H1 (cell line): ENCODE measurements at regions not wholly inside any gene's neighbourhood (a gene's known extent, or its start where the extent isn't known, plus 50 kb on each side); places are given as distances from the start of the nearest gene placed in this dataset.

Experiments used
- CTCF ChIA-PET: fragments of 300-600 bp; sonication (Branson Sonifier 250); formaldehyde crosslinking; loops from one replicate; lab custom pipeline; 2021; ENCODE audit not compliant: partially characterized antibody; lab: Charles Lee
- POLR2A ChIA-PET: fragments of 300-600 bp; sonication (Branson Sonifier 250); formaldehyde crosslinking; loops from one replicate; lab custom pipeline; 2021; ENCODE audit warnings: inconsistent platforms; ENCODE audit not compliant: partially characterized antibody; lab: Charles Lee
- DNase-seq, 2 experiments: peaks; one replicate each; pipeline versions ENCODE4 v3.0.0 to v3.0.0-alpha.2; 2010 to 2022; ENCODE audit warnings: low spot score in 2 of 2, low read depth in 1 of 2, mixed read lengths in 1 of 2
- FAIRE-seq: peaks from 2 replicates; lab custom pipeline; 2011; peaks lifted over from hg19 to GRCh38; lab: Jason Lieb, UNC
- H2AFZ ChIP-seq: 2 replicates; pipeline ENCODE4 v1.8.1; 2012; ENCODE audit warnings: low read length, inconsistent platforms
- H2AK5ac ChIP-seq: 2 replicates; pipeline ENCODE4 v1.6.1; 2013; ENCODE audit warnings: low read depth, low read length
- H2BK120ac ChIP-seq: replicated peaks from 2 replicates; pipeline ENCODE3; 2013; ENCODE audit warnings: low read depth, low read length, inconsistent platforms
- H2BK12ac ChIP-seq: 2 replicates; pipeline ENCODE4 v1.6.1; 2013; ENCODE audit warnings: low read depth, low read length
- H2BK15ac ChIP-seq: 2 replicates; pipeline ENCODE4 v1.6.1; 2013; ENCODE audit warnings: low read length
- H2BK20ac ChIP-seq: 2 replicates; pipeline ENCODE4 v1.6.1; 2013; ENCODE audit warnings: low read length
- H2BK5ac ChIP-seq: 2 replicates; pipeline ENCODE4 v1.6.1; 2013; ENCODE audit warnings: low read depth, low read length
- H3K14ac ChIP-seq: 2 replicates; pipeline ENCODE4 v1.6.1; 2013; ENCODE audit warnings: inconsistent platforms; ENCODE audit not compliant: insufficient read length
- H3K18ac ChIP-seq: 2 replicates; pipeline ENCODE4 v1.6.1; 2013; ENCODE audit warnings: low read length; ENCODE audit errors: extremely low read depth
- H3K23ac ChIP-seq: 2 replicates; pipeline ENCODE4 v1.6.1; 2013; ENCODE audit warnings: inconsistent platforms; ENCODE audit not compliant: insufficient read length
- H3K23me2 ChIP-seq: 2 replicates; pipeline ENCODE4 v1.6.1; 2013; ENCODE audit warnings: low read depth, low read length
- H3K27ac ChIP-seq: 2 replicates; pipeline ENCODE4 v1.6.1; 2011; ENCODE audit warnings: low read depth, low read length, inconsistent platforms
- H3K27me3 ChIP-seq, 4 experiments: replicated peaks in 1 of 4; 1 replicate in 1 of 4; 2 replicates in 3 of 4; pipeline versions ENCODE4 v1.6.1 to v1.8.1; 2011 to 2013; ENCODE audit warnings: low read length in 3 of 4, mild to moderate bottlenecking in 3 of 4, inconsistent platforms in 2 of 4, mixed read lengths in 2 of 4, moderate library complexity in 1 of 4; ENCODE audit not compliant: control insufficient read depth in 3 of 4, insufficient read depth in 3 of 4; ENCODE audit errors: extremely low read depth in 1 of 4
- H3K36me3 ChIP-seq, 4 experiments: 2 replicates each; pipeline versions ENCODE4 v1.6.1 to v1.8.1; 2011 to 2013; ENCODE audit warnings: mild to moderate bottlenecking in 4 of 4, low read length in 3 of 4, moderate library complexity in 2 of 4, control low read depth in 1 of 4, inconsistent platforms in 1 of 4; ENCODE audit not compliant: insufficient read depth in 4 of 4, control insufficient read depth in 2 of 4
- H3K4ac ChIP-seq: replicated peaks from 2 replicates; pipeline ENCODE3; 2013; ENCODE audit warnings: low read length, low read depth, mixed read lengths, inconsistent platforms; ENCODE audit not compliant: insufficient read length
- H3K4me1 ChIP-seq, 4 experiments: replicated peaks in 1 of 4; 1 replicate in 1 of 4; 2 replicates in 3 of 4; pipeline versions ENCODE4 v1.6.1 to v1.8.1; 2011 to 2013; ENCODE audit warnings: low read length in 3 of 4, inconsistent platforms in 2 of 4, mixed read lengths in 1 of 4; ENCODE audit not compliant: insufficient read depth in 4 of 4, control insufficient read depth in 3 of 4
- H3K4me2 ChIP-seq, 2 experiments: 2 replicates each; pipeline versions ENCODE4 v1.6.1 to v1.8.1; 2011 to 2013; ENCODE audit warnings: low read depth in 2 of 2, low read length in 2 of 2, control low read depth in 1 of 2, inconsistent platforms in 1 of 2, mild to moderate bottlenecking in 1 of 2; ENCODE audit not compliant: insufficient read depth in 1 of 2
- H3K4me3 ChIP-seq, 4 experiments: fragments of 200-600, 300-600 bp in 1 of 4; sonication (generic), shearing (Covaris generic), sonication (Bioruptor Twin) in 1 of 4; 2 replicates each; pipeline versions ENCODE4 v1.5.1 to v1.8.1; 2011 to 2016; ENCODE audit warnings: low read length in 4 of 4, low read depth in 3 of 4, control low read depth in 2 of 4, inconsistent platforms in 2 of 4, mild to moderate bottlenecking in 2 of 4, mixed read lengths in 1 of 4, moderate library complexity in 1 of 4; ENCODE audit not compliant: insufficient read depth in 2 of 4; ENCODE audit errors: extremely low read depth in 1 of 4
- H3K56ac ChIP-seq: replicated peaks from 2 replicates; pipeline ENCODE3; 2013; ENCODE audit warnings: low read depth, mild to moderate bottlenecking, mixed read lengths, low read length, inconsistent platforms; ENCODE audit not compliant: insufficient read length
- H3K79me1 ChIP-seq: 2 replicates; pipeline ENCODE4 v1.6.1; 2013; ENCODE audit warnings: low read depth, low read length, control low read depth
- H3K79me2 ChIP-seq, 2 experiments: 2 replicates each; pipeline versions ENCODE4 v1.6.1 to v1.8.1; 2012 to 2013; ENCODE audit warnings: low read length in 2 of 2, mild to moderate bottlenecking in 2 of 2, inconsistent platforms in 1 of 2; ENCODE audit not compliant: insufficient read depth in 2 of 2, control insufficient read depth in 1 of 2
- H3K9ac ChIP-seq, 4 experiments: replicated peaks in 1 of 4; 1 replicate in 1 of 4; 2 replicates in 3 of 4; pipeline versions ENCODE4 v1.6.1 to v1.8.1; 2011 to 2013; ENCODE audit warnings: low read depth in 3 of 4, low read length in 3 of 4, control low read depth in 2 of 4, mild to moderate bottlenecking in 2 of 4, moderate library complexity in 2 of 4, inconsistent platforms in 1 of 4; ENCODE audit errors: extremely low read depth in 1 of 4
- H3K9me3 ChIP-seq, 2 experiments: 2 replicates each; pipeline versions ENCODE4 v1.6.1 to v1.8.1; 2012 to 2013; ENCODE audit warnings: mild to moderate bottlenecking in 2 of 2, moderate library complexity in 2 of 2, control low read depth in 1 of 2, inconsistent platforms in 1 of 2, low read depth in 1 of 2, low read length in 1 of 2, mixed read lengths in 1 of 2; ENCODE audit not compliant: insufficient read depth in 2 of 2
- H4K20me1 ChIP-seq, 2 experiments: replicated peaks in 1 of 2; 2 replicates each; pipeline versions ENCODE3 to v1.8.1; 2011 to 2013; ENCODE audit warnings: inconsistent platforms in 2 of 2, low read length in 2 of 2, mild to moderate bottlenecking in 1 of 2; ENCODE audit not compliant: insufficient read depth in 2 of 2, control insufficient read depth in 1 of 2
- H4K5ac ChIP-seq: 2 replicates; pipeline ENCODE4 v1.6.1; 2013; ENCODE audit warnings: low read length, low read depth, mixed read lengths, inconsistent platforms; ENCODE audit not compliant: insufficient read length
- H4K8ac ChIP-seq: 2 replicates; pipeline ENCODE4 v1.8.0; 2013; ENCODE audit warnings: mild to moderate bottlenecking, moderate library complexity, low read length, inconsistent platforms; ENCODE audit not compliant: insufficient read depth; ENCODE audit errors: extremely low read depth
- H4K91ac ChIP-seq: replicated peaks from 2 replicates; pipeline ENCODE3; 2013; ENCODE audit warnings: low read length, mixed read lengths, inconsistent platforms; ENCODE audit not compliant: insufficient read length
- FOSL1 ChIP-seq: IDR thresholded peaks from 2 replicates; pipeline ENCODE4 v1.6.1; 2011; ENCODE audit warnings: mild to moderate bottlenecking, low read depth, low read length, moderate library complexity; ENCODE audit not compliant: insufficient read depth
- HDAC6 ChIP-seq: IDR thresholded peaks from one replicate; pipeline ENCODE4 v1.7.1; 2012; ENCODE audit warnings: low read depth, mild to moderate bottlenecking, inconsistent platforms, low read length, moderate library complexity
- JUN ChIP-seq: IDR thresholded peaks from 2 replicates; pipeline ENCODE4 v1.6.1; 2011; ENCODE audit warnings: low read depth, mild to moderate bottlenecking, improper control_type of control experiment, low read length
- KDM5A ChIP-seq: fragments of 200-600 bp; IDR thresholded peaks from 2 replicates; pipeline ENCODE4 v1.7.1; 2012; ENCODE audit warnings: mild to moderate bottlenecking, low read length, inconsistent platforms, mixed read lengths
- MAX ChIP-seq: IDR thresholded peaks from 2 replicates; pipeline ENCODE4 v1.6.1; 2012; ENCODE audit warnings: inconsistent platforms
- SP1 ChIP-seq: IDR thresholded peaks from 2 replicates; pipeline ENCODE4 v1.6.1; 2011; ENCODE audit warnings: low read depth, low read length
- TBP ChIP-seq: IDR thresholded peaks from 2 replicates; pipeline ENCODE4 v1.6.1; 2011; ENCODE audit warnings: low read depth, low read length, improper control_type of control experiment
- WGBS, 2 experiments: shearing (Covaris generic) in 1 of 2; methylation state at CpG; one replicate each; pipeline versions ENCODE4 v1.1.6 to v1.1.7; 2013 to 2015; ENCODE audit warnings: low lambda C conversion rate in 2 of 2, mixed read lengths in 2 of 2, inconsistent platforms in 1 of 2, low coverage in 1 of 2, missing lambda C conversion rate in 1 of 2; ENCODE audit not compliant: insufficient replicate concordance in 2 of 2, insufficient coverage in 1 of 2, insufficient read length in 1 of 2; ENCODE audit errors: extremely low coverage in 1 of 2, missing lambda C conversion rate in 1 of 2; 5-methylcytosine and 5-hydroxymethylcytosine counted together

GRCh38 chr5:174877987-174878386, 153.6 kb downstream of the MSX2 start:
- Histone ChIP-seq H4K8ac (no peak overlapping the region), H3K23ac (no peak overlapping the region), H2BK5ac (no peak overlapping the region), H3K27ac (no peak overlapping the region), H3K14ac (no peak overlapping the region), H3K4me3 (no peak overlapping the region), H2AFZ (no peak overlapping the region), H3K9ac (no peak overlapping the region), H3K27me3 (no peaks in the 10 kb centered on the region), H4K20me1 (no peaks in the 10 kb centered on the region), H3K4ac (no peak overlapping the region), H2AK5ac (no peak overlapping the region), H3K56ac (no peak overlapping the region), H4K91ac (no peak overlapping the region), H2BK120ac (no peak overlapping the region), H3K4me2 (no peak overlapping the region), H3K79me1 (no peaks in the 10 kb centered on the region), H2BK20ac (no peak overlapping the region), H3K4me1 (peaks cover 0 to 3% (median under 1%) of the 10 kb centered on the region in 4 experiments; a peak in 3 of 7 replicates), H4K5ac (no peak overlapping the region), H3K79me2 (no peaks in the 10 kb centered on the region), H2BK12ac (no peak overlapping the region), H2BK15ac (no peak overlapping the region), H3K9me3 (peaks cover 0 to 9% of the 10 kb centered on the region in 2 experiments; a peak in 2 of 4 replicates), H3K18ac (no peak overlapping the region), H3K23me2 (no peaks in the 10 kb centered on the region), H3K36me3 (no peaks in the 10 kb centered on the region)
- FAIRE-seq: no peak
- POLR2A ChIA-PET: no interaction called here
- CTCF ChIA-PET: no interaction called here
- WGBS, 2 experiments: 96% methylated on average over 1 of the region's 1 CpG; no CpG with 5 or more reads in 1 of the 2 experiments
- DNase-seq: no peak
- no peak for TF ChIP-seq SP1
- TF ChIP-seq HDAC6: no peak
- TF ChIP-seq MAX: no peak
- no peak for TF ChIP-seq FOSL1
- no peak for TF ChIP-seq JUN
- TF ChIP-seq TBP: no peak
- TF ChIP-seq KDM5A: no peak
